ENCODE measurements at regions not wholly inside any gene's neighbourhood (a gene's known extent, or its start where the extent isn't known, plus 50 kb on each side); places are given as distances from the start of the nearest gene placed in this dataset.

DNA sequence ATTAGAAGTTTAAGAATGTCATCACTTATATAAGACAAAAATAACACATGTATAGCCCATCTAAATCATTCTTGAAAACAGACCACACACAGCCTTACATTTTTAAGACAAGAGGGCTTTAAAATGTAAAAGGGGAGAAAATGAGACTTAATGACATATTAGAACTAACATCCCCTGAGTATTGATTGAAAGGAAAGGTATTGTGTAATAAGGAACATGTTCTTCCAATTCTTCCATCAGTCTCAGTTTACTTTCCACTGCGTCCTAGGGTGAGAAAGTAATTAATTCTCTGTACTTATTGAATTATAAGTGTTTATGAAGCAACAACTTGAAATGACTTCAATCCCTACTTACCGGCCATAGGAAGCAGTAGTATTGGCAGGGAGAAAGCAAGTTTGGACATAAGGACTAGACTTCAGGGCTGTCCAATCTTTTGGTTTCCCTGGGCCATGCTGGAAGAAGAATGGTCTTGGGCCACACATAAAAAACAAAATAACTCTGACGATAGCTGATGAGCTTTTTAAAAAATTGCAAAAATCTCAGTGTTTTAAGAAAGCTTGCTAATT is 202.7 kb upstream of the SPRY1 start:
- no peaks in the 10 kb centered on the region for H3K9me3 Mint-ChIP-seq (ENCODE audit: unreplicated experiment)
- no peaks in the 10 kb centered on the region for H3K36me3 Mint-ChIP-seq (ENCODE audit: unreplicated experiment)
- no peak for DNase-seq
- no peaks in the 10 kb centered on the region for H3K27me3 Mint-ChIP-seq (ENCODE audit: unreplicated experiment)
- H3K4me1 Mint-ChIP-seq (ENCODE audit: low read depth, unreplicated experiment): no peaks in the 10 kb centered on the region
- H3K4me3 Mint-ChIP-seq (ENCODE audit: unreplicated experiment): no peak overlapping the region
- TF ChIP-seq, protein P1, sequence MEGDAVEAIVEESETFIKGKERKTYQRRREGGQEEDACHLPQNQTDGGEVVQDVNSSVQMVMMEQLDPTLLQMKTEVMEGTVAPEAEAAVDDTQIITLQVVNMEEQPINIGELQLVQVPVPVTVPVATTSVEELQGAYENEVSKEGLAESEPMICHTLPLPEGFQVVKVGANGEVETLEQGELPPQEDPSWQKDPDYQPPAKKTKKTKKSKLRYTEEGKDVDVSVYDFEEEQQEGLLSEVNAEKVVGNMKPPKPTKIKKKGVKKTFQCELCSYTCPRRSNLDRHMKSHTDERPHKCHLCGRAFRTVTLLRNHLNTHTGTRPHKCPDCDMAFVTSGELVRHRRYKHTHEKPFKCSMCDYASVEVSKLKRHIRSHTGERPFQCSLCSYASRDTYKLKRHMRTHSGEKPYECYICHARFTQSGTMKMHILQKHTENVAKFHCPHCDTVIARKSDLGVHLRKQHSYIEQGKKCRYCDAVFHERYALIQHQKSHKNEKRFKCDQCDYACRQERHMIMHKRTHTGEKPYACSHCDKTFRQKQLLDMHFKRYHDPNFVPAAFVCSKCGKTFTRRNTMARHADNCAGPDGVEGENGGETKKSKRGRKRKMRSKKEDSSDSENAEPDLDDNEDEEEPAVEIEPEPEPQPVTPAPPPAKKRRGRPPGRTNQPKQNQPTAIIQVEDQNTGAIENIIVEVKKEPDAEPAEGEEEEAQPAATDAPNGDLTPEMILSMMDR (IDR thresholded peaks at IDR 0.05; ENCODE audit: partially characterized antibody, unreplicated experiment): no peak
- H3K27ac Mint-ChIP-seq (ENCODE audit: unreplicated experiment): no peak overlapping the region

DNA sequence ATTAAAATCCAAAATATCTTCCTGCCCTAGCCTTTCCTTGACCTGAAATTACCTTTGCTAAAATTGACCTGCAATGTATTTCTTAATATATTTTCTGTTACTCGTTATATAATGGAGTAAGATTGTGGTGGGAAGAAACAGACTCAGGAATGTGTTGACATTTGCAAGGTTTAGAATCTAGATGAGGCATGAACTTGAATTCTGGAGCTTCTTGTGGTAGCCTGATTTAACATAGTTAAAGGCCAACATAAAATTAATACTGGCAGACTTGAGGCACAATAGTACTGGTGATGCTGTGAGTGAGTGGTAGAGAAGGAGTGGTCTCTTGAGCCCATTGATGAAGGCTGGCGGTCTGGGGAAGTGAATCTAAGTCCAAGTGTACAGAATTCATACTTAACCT is 197.9 kb upstream of the SPRY1 start:
- no peaks in the 10 kb centered on the region for H3K27me3 Mint-ChIP-seq (ENCODE audit: unreplicated experiment)

DNA sequence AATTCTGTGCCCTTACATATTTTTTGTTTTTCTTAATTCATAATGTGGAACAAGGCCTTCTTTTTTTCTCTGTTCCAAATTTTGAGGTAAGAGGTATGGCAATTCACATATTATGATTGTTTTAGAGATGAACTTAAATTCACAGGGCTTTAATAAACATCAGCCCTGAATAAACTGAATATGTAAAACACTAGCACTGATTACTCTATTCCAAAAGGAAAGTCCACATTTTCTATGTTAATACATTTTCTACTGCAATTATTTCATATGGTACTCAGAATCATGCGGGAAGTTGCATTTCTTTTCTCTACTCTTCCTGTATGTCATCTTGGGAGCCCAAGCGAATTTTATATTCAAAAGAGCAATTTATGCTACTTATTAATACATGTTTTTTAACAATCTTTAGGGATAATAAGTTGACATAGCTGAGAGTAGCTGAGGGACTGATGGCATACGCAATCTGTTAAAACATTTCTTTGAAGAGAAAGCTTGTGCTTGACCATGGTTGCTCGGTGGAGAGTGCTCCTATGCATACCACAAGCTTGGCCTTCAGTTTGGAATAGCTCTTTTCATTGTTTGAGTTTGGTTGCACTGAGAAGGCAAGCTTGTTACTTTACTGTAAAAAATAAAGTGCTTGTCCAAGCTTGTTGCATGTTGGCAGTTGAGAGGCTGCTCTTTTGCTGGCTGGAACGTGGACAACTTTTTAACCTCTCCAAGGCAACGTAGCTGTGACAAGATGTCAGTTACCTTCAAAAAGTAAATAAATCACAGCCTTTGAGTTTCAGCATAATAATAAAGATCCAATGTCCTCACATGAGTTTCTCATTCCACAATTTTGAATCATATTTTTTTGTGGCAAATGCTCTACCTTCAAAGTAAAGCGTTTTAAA is 196.3 kb upstream of the SPRY1 start:
- Mint-ChIP-seq H3K27ac (ENCODE audit: unreplicated experiment) (no peak overlapping the region), H3K36me3 (ENCODE audit: unreplicated experiment) (no peaks in the 10 kb centered on the region), H3K4me3 (ENCODE audit: unreplicated experiment) (no peak overlapping the region), H3K4me1 (ENCODE audit: low read depth, unreplicated experiment) (no peaks in the 10 kb centered on the region), H3K9me3 (ENCODE audit: unreplicated experiment) (no peaks in the 10 kb centered on the region), H3K27me3 (ENCODE audit: unreplicated experiment) (no peaks in the 10 kb centered on the region)
- TF ChIP-seq, protein P1 (IDR thresholded peaks at IDR 0.05; ENCODE audit: partially characterized antibody, unreplicated experiment): no peak
- no peak for DNase-seq

More for the DNA sequence above, 197.9 kb upstream of the SPRY1 start:
- Mint-ChIP-seq H3K36me3 (ENCODE audit: unreplicated experiment) (no peaks in the 10 kb centered on the region), H3K9me3 (ENCODE audit: unreplicated experiment) (no peaks in the 10 kb centered on the region), H3K4me1 (ENCODE audit: low read depth, unreplicated experiment) (no peaks in the 10 kb centered on the region), H3K27ac (ENCODE audit: unreplicated experiment) (no peak overlapping the region), H3K4me3 (ENCODE audit: unreplicated experiment) (no peak overlapping the region)
- DNase-seq: no peak
- TF ChIP-seq, protein P1 (IDR thresholded peaks at IDR 0.05; ENCODE audit: partially characterized antibody, unreplicated experiment): no peak

DNA sequence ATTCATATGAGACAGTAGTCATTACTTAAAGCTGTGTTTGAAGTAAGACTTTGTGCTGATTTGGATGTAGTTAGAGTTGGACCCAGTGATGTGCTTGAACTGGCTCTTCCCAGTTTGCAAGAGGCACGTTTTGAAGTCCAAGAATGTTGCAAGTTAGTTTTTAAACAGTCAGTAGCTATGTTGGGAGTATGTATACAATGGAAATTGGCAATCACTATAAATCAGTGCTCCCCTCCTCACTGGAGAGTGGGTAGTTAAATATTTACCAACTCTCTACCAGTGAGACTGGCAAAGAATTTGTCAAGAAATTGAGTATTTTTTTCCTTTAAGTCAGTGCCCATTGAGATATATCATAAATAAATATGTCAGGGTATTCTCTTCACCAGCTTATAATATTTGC is 191.9 kb upstream of the SPRY1 start:
- Mint-ChIP-seq H3K4me1 (ENCODE audit: low read depth, unreplicated experiment) (no peaks in the 10 kb centered on the region), H3K36me3 (ENCODE audit: unreplicated experiment) (no peaks in the 10 kb centered on the region), H3K4me3 (ENCODE audit: unreplicated experiment) (no peak overlapping the region), H3K27me3 (ENCODE audit: unreplicated experiment) (no peaks in the 10 kb centered on the region), H3K27ac (ENCODE audit: unreplicated experiment) (no peak overlapping the region), H3K9me3 (ENCODE audit: unreplicated experiment) (no peaks in the 10 kb centered on the region)
- DNase-seq: no peak
- TF ChIP-seq, protein P1 (IDR thresholded peaks at IDR 0.05; ENCODE audit: partially characterized antibody, unreplicated experiment): no peak

DNA sequence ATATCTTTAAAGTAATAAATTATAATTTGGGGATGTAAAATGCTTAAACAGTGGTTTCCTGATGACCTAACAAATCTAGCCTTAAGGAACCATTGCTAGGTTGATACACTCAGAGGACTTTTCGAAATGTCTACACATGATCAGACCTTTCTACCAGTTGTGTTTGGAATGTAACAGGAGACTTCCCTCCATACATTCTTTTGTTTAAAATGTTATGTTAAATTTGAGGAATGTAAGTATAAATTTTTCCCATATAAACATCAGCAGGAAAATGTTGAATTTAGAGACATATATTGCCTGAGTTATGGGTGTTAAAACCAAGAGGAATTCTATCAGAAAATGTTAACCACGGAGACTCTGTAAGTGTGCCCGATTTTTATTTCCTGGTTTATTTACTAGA is 190.6 kb upstream of the SPRY1 start:
- H3K9me3 Mint-ChIP-seq (ENCODE audit: unreplicated experiment): no peaks in the 10 kb centered on the region
- no peaks in the 10 kb centered on the region for H3K36me3 Mint-ChIP-seq (ENCODE audit: unreplicated experiment)
- no peak for DNase-seq
- no peaks in the 10 kb centered on the region for H3K4me1 Mint-ChIP-seq (ENCODE audit: low read depth, unreplicated experiment)
- no peak overlapping the region for H3K4me3 Mint-ChIP-seq (ENCODE audit: unreplicated experiment)
- H3K27ac Mint-ChIP-seq (ENCODE audit: unreplicated experiment): no peak overlapping the region
- H3K27me3 Mint-ChIP-seq (ENCODE audit: unreplicated experiment): no peaks in the 10 kb centered on the region
- TF ChIP-seq, protein P1 (IDR thresholded peaks at IDR 0.05; ENCODE audit: partially characterized antibody, unreplicated experiment): no peak
